HG03139 (cell line): ENCODE measurements at regions not wholly inside any gene's neighbourhood (a gene's known extent, or its start where the extent isn't known, plus 50 kb on each side); places are given as distances from the start of the nearest gene placed in this dataset.

ENCODE experiments used
- ATAC-seq: cut with Tn5 transposase; IDR thresholded peaks from one replicate; pipeline ENCODE4 v1.9.1; 2021; ENCODE audit not compliant: unreplicated experiment

DNA sequence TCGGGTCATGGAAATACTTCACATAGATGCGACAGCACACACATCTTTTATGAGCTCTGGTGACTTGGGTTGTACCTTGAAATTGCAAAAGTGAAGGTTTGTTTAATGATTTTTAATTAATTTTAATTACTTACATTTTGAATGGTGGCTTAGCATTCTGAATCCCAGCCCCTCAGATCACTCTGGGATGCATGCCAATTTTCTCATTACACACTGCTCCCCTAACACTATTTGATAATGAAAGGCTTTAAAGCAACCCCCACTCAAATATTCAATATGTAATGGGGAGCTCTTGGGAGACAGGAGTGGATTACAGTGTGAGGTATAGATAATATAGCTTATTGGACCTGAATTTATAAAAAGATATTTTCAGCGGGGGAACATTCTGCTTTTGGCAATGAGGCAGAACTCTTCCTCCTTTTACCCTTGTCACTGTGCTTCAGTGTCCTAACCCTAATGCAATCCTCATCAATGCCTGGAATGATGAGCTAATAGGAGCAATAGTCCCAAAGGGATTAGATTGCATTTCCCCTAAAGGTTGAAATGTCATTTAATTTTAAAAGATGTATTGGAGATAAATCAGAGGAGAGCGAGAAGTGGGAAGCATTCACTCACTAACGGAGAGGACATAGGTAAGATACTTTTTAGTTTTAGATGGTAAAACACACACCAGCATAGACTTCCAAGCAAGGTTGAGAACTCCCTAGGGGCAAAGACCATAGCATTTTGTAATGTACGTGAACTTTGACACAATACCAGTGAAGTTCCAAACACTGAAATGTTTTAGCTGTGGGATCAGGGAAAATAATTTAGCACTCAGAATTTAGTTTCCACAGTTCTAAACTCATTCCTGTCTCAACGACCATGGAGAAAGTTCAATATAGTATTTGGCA lies 384.1 kb upstream of the PLXNA2 start:
- ATAC-seq = no peak

DNA sequence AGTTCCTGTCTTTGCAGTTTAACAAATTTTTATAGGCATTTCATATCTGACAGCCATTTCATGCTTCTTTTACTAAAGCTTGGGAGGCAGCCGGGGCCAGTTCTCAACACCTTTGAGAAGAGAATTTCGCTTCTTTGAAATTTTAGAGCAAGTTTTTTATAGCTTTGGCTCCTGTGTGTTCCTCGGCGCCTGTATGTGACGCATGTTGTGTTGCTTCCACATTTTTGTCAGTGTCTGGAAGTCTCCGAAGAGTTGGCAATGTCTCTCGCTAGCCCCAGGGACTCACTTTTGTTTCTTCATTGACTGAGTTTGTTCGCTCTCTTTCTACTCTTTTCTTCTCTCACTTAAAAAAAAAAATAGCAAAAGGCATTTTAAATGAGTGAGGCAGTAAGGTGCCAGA lies 386.9 kb upstream of the PLXNA2 start:
- ATAC-seq = no peak

DNA sequence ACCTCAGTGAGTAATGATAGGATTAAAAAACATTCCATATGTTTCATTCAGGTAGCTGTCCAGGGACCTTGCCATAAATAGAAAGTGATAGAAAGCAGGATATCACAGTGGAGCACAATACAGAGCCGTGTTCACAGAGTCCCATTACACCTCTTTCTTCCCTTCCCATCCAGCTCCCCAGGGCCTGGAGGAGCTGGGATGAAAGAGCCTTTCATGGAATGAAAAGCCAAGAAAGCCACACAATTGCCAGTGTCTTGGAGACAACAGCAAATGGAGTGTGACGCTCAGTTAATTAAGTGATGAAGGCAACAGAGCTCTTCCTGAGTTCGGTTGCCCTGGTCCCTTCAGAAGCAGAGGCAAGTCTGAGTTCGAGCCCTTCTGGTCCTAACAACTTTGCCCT lies 387.3 kb upstream of the PLXNA2 start:
- ATAC-seq = no peak

DNA sequence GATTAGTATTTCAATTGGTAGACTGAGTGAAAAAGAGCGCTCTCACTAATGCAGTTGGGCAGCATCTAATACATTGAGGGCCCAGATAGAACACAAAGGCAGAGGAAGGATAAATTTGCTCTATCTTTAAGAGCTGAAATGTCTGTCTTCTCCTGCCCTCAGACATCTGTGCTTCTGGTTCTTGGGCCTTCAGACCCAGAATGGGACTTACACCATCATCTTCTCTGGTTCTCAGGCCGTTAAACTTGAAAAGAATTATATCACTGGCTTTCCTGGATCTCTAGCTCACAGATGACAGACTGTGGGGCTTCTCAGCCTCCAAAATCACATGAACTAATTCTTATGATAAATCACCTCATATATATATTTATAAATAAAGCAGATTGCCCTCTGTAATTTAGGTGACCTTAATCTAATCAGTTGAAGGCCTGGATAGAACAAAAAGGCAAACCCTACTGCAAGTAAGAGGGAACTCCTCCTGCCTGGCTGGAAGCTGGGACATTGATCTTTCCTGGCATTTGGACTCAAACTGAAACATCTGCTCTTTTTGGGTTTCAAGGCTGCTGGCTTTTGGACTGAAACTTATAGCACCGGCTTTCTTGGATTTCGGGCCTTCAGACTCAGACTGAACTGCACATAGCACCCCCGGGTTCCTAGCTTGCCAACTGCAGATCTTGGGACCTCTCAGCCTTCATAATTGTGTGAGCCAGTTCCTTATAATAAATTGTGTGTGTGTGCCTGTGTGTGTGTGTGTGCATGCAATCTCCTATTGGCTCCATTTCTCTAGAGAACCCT lies 390.4 kb upstream of the PLXNA2 start:
- no peak for ATAC-seq

DNA sequence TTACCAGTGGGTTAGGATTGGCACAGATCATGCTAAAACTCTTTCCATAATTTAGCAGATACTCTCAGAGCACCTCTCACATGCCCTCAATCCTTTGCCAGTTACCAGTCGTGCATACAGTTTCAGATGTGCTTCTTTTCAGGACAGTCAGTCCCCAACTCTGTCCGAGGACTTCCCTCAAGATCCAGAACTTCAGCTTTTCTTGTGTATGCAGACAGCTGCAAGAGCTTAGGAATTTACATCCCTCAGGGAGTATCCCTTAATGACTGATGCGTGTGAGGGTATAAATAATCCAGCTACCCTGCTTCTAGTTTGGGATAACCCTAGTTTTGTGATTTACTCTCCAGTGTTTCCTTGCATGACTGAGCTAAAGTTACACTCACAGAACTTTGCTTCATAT lies 393.0 kb upstream of the PLXNA2 start:
- ATAC-seq = no peak

DNA sequence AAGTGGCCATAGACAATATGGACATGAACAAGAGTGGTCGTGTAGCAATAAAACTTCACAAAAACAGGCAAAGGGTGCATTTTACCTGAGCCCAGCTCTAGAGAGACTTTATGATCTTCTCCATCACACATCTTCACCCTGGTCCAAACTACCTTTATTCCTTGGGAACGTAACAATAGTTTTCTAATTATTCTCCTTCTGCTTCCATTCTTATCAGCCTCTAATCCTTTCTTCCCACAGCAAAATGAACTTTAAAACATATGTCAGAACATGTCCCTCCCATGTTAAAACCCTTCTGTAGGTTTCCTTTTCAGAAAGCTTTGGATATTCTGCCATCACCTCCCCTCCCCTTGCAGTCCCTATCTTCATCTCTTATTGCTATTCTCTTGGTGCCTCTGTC lies 395.2 kb upstream of the PLXNA2 start:
- no peak for ATAC-seq

DNA sequence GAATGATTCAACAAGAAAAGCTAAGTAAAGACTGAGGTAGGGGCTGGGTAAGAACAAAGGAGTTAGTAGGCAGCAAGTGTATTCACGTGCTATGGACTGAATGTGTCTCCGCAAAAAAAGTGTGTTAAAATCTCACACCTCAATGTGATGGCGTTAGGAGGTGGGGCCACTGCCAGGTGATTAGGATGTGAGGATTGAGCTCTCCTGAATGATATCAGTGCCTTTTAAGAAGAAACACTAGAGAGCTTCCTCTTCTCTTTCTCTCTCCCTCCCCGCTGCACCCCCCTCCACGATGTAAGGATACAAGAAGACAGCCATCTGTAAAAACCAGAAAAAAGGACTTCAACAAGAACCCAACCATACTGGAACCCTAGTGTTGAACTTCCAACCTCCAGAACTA lies 396.1 kb upstream of the PLXNA2 start:
- no peak for ATAC-seq

DNA sequence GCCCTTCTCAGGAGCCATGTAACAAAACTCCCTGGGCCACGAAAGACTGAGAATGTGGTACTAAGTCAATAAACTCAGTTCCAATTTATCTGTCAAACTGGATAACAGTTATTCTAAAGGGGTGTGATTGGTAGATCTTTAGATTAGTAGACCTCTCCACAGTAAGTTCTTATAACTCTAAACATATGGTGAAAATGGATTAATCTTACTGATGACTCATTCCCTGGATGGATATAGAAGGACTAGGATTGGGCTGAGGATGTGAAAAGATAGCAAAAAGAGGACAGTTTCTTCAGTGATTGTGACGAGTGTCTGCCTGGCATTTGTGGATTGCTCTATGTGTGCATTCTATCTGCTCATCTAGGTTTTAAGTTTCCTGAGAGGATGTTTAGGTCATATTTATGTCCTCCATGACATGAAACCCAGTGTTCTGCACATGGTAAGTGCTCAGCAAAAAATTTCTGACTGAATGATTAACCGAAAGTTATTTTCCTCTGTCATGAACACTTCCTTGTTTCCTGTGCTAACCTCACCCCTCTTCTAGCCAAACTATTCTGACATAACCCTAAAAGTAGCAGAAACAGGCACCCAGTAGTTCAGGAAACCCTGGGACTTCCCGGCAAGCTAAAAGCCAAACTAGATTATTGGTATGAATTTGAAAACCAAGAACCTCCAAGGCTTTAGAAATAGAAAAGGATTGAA lies 397.5 kb upstream of the PLXNA2 start:
- no peak for ATAC-seq

DNA sequence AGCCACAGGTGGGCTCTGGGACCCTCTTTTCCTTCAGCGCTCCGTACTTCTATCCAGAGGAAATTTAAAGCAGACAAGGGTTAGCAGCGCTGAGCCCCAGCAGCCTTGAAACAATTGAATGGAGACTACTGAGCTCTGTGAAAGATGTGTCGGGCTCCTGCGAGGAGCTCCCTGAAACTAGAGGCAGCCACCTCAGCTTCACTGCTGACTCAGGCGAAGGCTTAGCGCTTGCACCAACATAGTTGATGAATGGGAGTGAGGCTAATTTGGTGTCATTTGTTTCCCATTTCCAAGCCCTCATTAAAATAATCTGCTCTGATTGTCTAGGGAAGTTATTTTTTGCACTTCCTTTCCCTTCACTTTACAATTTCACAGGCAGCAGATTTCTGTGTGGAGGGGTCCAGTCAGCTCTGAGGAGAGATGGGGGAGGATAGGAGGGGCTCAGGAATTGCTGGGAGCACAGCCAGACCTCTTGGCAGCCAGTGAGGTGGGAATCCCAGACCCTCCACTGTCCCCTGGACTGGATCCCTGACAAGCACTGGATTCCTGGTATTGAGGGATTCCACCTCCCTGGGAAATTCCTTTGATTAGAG lies 398.9 kb upstream of the PLXNA2 start:
- ATAC-seq = no peak

DNA sequence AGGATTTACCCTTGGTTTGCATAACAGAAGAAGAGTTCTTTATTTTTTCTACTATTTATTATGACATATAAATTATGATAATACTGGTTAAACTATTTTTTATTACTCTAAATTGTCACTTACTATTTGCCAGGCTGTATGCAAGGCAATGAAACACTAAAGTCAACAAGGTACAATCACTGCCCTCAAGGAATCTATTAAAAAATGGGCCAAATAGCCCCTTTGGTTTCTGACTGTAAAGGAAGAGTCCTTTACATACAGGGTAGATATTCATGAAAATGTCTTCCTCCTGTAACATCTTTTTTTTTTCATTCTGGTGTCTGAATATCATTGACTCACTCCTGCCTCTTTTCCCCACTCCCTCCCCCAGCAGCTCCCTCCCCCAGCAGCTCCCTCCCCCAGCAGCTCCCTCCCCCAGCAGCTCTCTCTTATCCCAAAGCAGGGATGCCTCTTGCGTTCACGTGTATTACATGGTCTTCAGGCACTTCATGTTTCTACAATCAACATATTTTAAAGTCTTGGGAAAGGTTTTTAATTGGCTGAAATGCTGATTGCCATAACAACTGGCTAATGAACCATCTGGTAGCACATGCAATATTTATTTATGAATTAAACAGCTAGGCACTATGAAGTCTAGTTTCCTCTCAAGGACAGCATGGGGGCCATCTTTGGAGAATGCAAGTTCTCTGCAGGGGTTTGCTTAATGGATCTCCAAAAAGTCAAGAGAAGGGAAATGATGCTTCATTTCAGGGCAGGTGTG lies 400.4 kb upstream of the PLXNA2 start:
- no peak for ATAC-seq

DNA sequence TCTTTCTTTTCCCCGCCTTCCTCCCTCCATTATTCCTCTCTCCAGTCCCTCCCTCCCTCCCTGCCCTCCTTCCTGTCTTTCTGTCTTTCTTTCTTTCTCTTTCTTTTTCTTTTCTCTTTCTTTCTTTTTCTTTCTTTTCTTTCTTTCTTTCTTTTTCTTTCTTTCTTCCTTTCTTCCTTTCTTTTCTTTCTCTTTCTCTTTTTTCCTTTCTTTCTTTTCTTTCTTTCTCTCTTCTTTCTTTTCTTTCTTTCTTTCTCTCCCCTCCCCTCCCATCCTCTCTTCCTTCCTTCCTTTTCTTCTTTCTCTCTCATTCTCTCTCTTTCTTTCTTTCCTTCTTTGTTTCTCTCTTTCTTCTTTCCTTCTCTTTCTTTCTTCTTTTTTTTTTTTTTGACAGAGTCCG lies 402.2 kb upstream of the PLXNA2 start:
- ATAC-seq = no peak

DNA sequence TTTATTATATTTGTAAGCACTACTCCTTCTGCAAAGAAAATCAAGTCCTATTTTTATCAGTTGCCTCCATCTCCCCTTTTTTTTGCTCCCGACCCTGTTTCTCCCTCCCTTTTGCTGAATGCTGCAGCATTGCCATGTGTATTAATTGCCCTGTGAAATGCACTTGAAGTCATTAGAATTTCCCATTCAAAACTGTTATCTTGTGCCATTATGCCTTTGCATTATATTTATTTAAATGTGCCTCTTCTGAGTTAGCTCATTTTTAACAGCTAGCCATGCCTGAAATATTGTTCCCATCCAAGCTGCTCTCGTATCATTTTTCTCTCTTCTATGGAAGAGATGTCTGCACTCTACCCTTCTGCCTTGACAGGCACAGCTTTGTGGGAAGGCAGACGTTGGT lies 404.0 kb upstream of the PLXNA2 start:
- ATAC-seq = no peak

DNA sequence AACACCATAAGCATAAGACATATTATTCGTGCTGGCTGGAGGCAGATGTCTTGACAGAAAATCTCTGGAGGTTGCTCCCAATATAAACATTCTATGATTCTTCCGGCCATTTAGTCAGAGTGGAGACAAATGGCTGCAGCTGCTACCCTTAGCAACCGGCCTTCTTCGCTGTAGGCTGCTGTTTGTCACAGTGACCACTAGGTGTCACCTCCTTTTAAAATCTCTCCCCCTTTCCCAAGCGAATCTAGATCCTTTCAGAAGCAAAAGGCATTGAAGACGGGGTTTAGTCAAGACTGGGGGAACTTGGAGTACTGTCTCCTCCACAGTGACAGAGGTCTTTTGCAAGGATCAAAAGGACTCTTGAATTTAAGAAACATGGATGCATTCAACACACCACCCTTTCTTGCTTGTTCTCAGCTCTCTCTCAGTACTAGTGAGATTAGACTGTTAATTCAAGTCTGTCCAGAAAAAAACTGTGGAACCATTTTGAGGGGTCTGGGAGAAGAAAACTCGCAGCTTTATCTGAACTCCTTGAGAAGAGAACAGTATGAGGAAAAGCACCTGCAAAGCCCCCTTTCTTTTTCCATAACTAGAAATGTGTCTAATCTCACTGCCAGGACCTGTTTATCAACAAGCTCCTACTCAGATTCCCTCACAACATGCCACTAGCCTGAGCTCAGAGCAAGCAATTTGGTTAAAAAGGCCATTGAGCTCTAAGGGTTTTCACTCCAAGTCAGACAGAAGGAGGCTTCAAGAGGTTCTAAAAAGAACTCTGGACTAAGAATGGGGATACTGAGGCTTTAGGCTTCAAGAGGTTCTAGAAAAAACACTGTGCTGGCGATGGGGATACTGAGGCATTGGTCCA lies 408.3 kb upstream of the PLXNA2 start:
- ATAC-seq = no peak

DNA sequence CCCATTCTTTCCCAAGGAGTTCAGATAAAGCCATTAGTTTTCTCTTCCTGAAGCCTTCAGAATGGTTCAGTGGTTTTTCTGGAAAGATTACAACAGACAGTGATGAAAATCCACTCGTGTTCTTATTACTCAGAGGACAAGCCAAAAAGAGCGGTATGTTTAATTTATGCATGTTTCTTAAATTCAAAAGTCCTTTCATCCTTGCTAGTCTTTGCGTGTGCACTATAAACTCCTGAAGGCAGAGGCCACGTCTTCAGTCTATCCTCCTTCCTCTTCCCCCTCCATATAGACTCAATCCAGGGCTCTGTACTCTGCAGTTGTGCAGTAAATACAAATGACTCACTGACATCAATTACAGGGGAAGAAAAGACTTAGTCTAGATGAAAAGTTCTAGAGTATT lies 409.2 kb upstream of the PLXNA2 start:
- no peak for ATAC-seq

DNA sequence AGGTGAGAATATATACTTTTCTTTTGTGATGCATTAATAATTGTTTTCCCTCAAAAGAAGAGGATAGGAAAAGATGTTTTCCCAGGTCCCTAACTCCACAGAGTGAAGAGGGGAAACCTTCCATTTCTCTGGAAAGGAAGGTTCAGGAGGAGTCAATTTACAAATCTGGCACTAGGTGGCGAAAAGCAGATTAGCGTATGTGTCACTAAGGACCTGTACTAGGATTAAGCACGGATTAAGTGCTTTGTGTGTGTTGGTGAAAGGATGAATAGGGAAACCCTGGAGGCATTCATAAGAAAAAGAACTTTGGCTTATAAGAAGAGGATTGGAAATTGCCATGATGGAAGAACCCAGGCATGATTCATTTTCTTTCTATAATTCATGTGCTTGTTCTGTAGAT lies 410.1 kb upstream of the PLXNA2 start:
- no peak for ATAC-seq

DNA sequence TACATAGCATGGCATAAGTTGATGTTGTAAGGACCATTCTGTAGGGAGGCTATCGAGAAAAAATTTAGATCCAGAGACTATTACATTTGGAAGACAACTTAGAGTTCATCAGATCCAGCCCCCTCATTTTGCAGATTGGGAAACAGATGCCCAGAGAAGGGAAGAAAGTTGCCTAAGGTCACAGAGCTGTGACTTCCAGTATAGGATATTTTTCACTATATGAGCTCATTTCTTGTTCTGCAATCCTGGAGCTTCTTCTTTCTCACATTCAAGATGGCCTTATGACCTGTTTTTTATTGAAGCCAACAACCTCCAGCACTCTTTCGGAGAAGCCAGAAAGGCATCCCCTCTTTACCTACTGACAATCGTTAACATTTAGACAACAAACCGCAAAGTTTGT lies 421.8 kb upstream of the PLXNA2 start:
- no peak for ATAC-seq

DNA sequence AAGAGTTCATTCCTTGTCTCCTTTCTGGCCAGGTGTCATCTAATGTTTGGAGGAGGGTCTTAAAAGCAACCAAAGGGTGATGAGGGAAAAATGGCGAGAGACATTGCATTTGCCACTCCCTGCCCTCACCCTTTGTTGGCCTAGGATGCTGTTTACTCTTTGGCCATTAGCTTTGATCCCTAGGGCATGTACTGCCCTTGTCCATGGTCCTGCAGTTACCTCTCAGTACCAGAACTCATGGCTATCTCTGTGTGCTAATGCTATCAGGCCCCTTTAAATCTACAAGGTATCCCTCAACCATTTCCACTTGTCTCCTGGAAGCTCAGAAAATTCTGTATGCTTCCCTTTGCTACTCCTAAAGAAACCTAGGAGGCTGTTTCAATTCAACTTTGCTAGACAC lies 424.8 kb upstream of the PLXNA2 start:
- ATAC-seq = no peak

DNA sequence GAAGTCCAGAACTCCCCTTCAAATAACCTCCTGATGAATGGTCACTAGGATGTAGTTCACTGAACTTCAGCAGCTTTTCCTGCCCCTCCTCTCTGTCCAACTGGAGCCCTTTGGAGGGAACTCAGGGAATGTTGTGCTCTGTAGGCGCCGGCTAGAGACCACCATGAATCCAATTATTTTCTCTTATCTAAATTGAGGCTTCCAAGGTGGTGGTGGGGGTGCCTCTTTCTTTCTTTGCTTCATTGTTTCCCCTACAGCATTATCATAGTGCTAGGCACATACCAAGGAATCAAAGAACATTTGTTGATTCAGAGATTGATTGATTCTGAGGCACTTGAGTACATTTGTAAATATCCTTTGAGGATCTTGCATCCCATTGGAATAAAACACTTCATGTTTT lies 426.6 kb upstream of the PLXNA2 start:
- no peak for ATAC-seq

DNA sequence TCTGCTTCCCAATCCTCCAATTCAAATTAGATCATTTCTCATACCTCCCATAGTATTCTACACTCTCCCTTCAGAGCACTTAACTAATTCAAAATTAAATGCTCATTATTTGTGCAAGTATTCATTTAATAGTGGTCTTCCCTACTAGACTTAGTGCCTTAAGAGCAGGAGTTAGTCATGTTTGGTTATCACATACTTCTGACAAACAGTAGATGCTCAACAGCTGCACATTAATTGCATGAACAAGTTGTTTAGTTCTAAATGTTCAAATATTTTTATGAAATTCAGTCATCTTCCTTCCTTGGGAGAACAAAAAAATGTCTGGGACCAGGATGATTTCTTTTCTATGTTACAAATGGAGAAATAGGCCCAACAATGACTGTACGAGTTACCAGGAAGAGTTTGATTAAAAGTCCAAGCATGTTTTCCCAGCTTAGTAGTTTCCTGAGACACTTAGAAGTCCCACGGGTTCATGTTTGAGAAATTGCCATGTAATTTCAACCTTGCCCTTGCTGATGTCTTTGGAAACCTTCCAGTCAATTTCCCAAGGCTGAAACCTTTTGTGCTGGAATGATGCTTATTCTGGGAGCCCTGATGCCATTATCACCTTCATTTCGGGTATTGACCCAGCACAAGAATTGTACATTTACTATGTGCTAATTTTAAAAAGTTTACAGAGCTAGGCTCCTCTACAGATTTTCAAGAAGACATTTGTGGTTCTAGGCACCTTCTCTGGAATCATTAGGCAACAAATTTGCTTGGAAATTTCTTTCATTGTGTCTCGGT lies 437.9 kb upstream of the PLXNA2 start:
- ATAC-seq = no peak
